ENCODE measurements at regions not wholly inside any gene's neighbourhood (a gene's known extent, or its start where the extent isn't known, plus 50 kb on each side); places are given as distances from the start of the nearest gene placed in this dataset.
"Not testable (repeated sequence)": the region's sequence is repeated elsewhere in the genome, so short reads cannot be mapped to it uniquely, and the experiment has no call there.

DNA sequence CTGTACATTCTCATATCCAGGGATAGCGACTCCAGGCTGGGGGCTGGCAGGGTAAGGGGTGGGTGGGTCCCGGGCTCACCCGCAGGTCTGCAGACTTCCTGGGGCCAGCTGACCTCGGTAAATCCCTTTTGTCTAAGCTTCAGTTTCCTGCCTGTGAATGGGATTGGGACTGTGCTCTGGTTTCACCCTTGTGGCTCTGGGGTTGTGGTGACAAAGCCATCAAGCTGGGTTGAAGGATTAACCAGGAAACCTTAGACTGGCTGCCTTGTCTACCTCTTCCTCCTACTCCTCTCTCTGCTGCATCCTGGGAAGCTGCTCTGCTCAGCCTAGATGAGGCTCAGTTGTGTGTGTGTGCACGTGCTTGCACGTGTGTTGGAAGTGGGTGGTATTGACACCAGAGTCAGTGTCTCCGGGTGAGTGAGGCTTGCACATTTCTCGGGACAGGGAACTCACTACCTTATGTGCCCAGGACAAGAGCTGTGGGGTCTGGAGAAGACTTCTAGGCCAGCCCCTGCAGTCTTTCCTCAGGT lies 3078.6 kb downstream of the RPIA start:
- intact Hi-C loops (cut with DNase I; ENCODE audit: low total_unique reads); DNase-seq (ENCODE audit: low spot score in 2 of 2); H3K4me3 ChIP-seq (ENCODE audit: low read depth, poor library complexity, severe bottlenecking): not testable (repeated sequence)
- WGBS, 2 donors = 50 to 58% methylated on average over 2 to 6 of the region's 8 CpGs

DNA sequence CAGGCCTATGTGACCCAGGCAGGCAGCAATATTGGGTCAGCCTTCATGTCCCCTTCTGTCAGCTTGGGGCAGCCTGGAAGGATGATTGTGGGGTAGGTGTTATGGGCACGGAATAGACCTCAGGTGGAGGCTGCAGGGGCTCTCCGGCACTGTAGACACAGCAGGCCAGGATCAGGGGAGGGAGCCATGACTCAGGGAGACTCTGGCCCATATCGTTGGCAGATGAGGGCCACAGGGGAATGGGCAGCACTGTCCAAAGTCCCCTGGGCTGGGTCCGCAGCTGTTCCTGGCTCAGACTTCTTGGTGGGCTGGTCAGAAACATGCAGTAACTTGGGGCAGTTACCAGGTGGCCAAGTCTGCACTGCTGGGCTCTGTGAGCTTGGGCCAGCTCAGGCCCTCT lies 3080.1 kb downstream of the RPIA start:
- intact Hi-C loops (cut with DNase I; ENCODE audit: low total_unique reads); H3K4me3 ChIP-seq (ENCODE audit: low read depth, poor library complexity, severe bottlenecking); DNase-seq (ENCODE audit: low spot score in 2 of 2): not testable (repeated sequence)
- 94% methylated on average over 3 of the region's 4 CpGs; no CpG with 5 or more reads in 1 of the 2 donors for WGBS, 2 donors

GRCh38 chr2:91772240-91772937 lies 3080.9 kb downstream of the RPIA start:
- H3K4me3 ChIP-seq (ENCODE audit: low read depth, poor library complexity, severe bottlenecking); intact Hi-C loops (cut with DNase I; ENCODE audit: low total_unique reads); DNase-seq (ENCODE audit: low spot score in 2 of 2): not testable (repeated sequence)
- WGBS, 2 donors = 51 to 74% methylated on average over 6 to 9 of the region's 13 CpGs

DNA sequence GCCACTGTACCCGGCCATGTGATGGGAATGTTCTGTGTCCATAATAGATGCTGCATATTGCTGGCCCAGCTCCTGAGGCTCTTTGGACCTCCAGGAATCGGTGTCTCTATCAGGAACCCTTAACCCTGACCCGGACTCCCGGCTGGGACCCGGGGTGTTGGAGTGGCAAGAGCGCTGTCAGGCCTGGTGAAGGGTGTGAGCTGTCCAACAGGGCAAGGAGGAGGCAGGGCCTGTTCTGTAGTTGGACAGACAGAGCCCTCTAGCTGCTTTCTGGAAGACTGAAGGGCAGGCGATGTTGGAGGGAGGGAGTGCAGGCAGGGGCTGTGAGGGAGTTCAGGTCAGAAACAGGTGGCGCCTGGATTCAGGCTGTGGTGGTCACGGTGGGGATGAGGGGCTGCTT lies 3082.3 kb downstream of the RPIA start:
- intact Hi-C loops (cut with DNase I; ENCODE audit: low total_unique reads); H3K4me3 ChIP-seq (ENCODE audit: low read depth, poor library complexity, severe bottlenecking); DNase-seq (ENCODE audit: low spot score in 2 of 2): not testable (repeated sequence)
- 90 to 98% methylated on average over 1 to 8 of the region's 9 CpGs for WGBS, 2 donors

- DNase-seq (ENCODE audit: low spot score in 2 of 2); H3K4me3 ChIP-seq (ENCODE audit: low read depth, poor library complexity, severe bottlenecking); intact Hi-C loops (cut with DNase I; ENCODE audit: low total_unique reads): not testable (repeated sequence)
- 82 to 93% methylated on average over 3 to 4 of the region's 4 CpGs for WGBS, 2 donors
Measured at GRCh38 chr2:91775193-91775592, 3083.7 kb downstream of the RPIA start.

GRCh38 chr2:91780324-91780723 lies 3088.9 kb downstream of the RPIA start:
- intact Hi-C loops (cut with DNase I; ENCODE audit: low total_unique reads); H3K4me3 ChIP-seq (ENCODE audit: low read depth, poor library complexity, severe bottlenecking); DNase-seq (ENCODE audit: low spot score in 2 of 2): not testable (repeated sequence)
- 61 to 69% methylated on average over 4 to 10 of the region's 14 CpGs for WGBS, 2 donors

GRCh38 chr2:91809391-91809790 lies 3061.8 kb upstream of the TEKT4 start:
- DNase-seq (ENCODE audit: low spot score in 2 of 2); intact Hi-C loops (cut with DNase I; ENCODE audit: low total_unique reads); H3K4me3 ChIP-seq (ENCODE audit: low read depth, poor library complexity, severe bottlenecking): not testable (repeated sequence)
- WGBS, 2 donors = 1% methylated on average over 18 of the region's 60 CpGs; no CpG with 5 or more reads in 1 of the 2 donors

- 10 to 15% methylated on average over 57 to 61 of the region's 62 CpGs for WGBS, 2 donors
- intact Hi-C loops (cut with DNase I; ENCODE audit: low total_unique reads) = no loop called here
- H3K4me3 ChIP-seq (ENCODE audit: low read depth, poor library complexity, severe bottlenecking) = no peak overlapping the region
- peak in 1 of 2 donors; percentile 69 for DNase-seq (ENCODE audit: low spot score in 2 of 2)
- no peak for TF ChIP-seq POLR2A (IDR thresholded peaks at IDR 0.05)
- TF ChIP-seq, protein P1, sequence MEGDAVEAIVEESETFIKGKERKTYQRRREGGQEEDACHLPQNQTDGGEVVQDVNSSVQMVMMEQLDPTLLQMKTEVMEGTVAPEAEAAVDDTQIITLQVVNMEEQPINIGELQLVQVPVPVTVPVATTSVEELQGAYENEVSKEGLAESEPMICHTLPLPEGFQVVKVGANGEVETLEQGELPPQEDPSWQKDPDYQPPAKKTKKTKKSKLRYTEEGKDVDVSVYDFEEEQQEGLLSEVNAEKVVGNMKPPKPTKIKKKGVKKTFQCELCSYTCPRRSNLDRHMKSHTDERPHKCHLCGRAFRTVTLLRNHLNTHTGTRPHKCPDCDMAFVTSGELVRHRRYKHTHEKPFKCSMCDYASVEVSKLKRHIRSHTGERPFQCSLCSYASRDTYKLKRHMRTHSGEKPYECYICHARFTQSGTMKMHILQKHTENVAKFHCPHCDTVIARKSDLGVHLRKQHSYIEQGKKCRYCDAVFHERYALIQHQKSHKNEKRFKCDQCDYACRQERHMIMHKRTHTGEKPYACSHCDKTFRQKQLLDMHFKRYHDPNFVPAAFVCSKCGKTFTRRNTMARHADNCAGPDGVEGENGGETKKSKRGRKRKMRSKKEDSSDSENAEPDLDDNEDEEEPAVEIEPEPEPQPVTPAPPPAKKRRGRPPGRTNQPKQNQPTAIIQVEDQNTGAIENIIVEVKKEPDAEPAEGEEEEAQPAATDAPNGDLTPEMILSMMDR (IDR thresholded peaks at IDR 0.05) = no peak
Measured at GRCh38 chr2:91839904-91840868, 3031.0 kb upstream of the TEKT4 start.

GRCh38 chr2:91842264-91842663 lies 3029.0 kb upstream of the TEKT4 start:
- intact Hi-C loops (cut with DNase I; ENCODE audit: low total_unique reads); H3K4me3 ChIP-seq (ENCODE audit: low read depth, poor library complexity, severe bottlenecking): not testable (repeated sequence)
- WGBS, 2 donors = 88 to 94% methylated on average over 9 to 12 of the region's 12 CpGs
- peak in 1 of 2 donors; percentile 60 for DNase-seq (ENCODE audit: low spot score in 2 of 2)

DNA sequence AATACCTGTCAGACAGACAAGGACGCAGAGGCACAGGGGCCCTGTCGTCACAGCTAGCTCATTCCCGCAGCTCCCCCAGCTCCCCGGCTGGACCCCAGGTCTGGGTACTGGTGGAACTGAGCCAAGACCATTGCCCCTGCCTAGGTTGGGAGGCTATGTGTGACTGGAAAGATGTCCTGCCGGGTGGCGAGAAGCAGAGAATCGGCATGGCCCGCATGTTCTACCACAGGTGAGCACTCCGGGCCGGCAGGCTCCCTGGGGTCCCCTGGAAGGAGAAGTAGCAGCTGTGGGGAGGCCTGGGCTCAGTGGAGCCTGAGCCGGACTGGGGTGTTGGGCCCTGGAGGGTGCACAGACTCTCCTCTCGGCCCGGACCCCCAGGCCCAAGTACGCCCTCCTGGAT lies 3028.3 kb upstream of the TEKT4 start:
- 88 to 91% methylated on average over 10 to 11 of the region's 14 CpGs for WGBS, 2 donors
- H3K4me3 ChIP-seq (ENCODE audit: low read depth, poor library complexity, severe bottlenecking); intact Hi-C loops (cut with DNase I; ENCODE audit: low total_unique reads): not testable (repeated sequence)
- DNase-seq (ENCODE audit: low spot score in 2 of 2) = peak in 1 of 2 donors; percentile 36

- peak in 1 of 2 donors; percentile 69 for DNase-seq (ENCODE audit: low spot score in 2 of 2)
- intact Hi-C loops (cut with DNase I; ENCODE audit: low total_unique reads); H3K4me3 ChIP-seq (ENCODE audit: low read depth, poor library complexity, severe bottlenecking): not testable (repeated sequence)
- WGBS, 2 donors = 88 to 90% methylated on average over 29 to 30 of the region's 39 CpGs
Measured at GRCh38 chr2:91843723-91844450, 3027.3 kb upstream of the TEKT4 start.

DNA sequence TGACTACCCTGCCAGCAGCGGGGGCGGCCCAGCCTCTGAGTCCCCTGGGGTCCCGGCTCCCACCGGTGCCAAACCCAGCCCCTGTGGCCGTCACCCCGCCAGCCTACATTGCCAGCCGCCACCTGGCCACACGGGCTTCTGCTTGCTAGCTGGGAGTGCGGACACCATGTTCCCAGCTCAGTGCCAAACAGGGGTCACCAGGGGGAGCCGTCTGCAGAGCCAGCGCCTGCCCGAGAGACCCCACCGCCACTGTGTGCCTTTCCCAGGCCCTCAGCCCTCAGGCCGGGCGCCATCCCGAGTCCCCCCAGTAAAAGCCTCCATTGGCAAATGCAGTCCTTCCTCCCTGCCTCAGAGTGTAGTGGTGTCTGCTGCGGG lies 3026.8 kb upstream of the TEKT4 start:
- intact Hi-C loops (cut with DNase I; ENCODE audit: low total_unique reads); H3K4me3 ChIP-seq (ENCODE audit: low read depth, poor library complexity, severe bottlenecking): not testable (repeated sequence)
- 83 to 84% methylated on average over 16 to 17 of the region's 17 CpGs for WGBS, 2 donors
- DNase-seq (ENCODE audit: low spot score in 2 of 2) = peak in 1 of 2 donors; percentile 65

GRCh38 chr2:91846388-91846787 lies 3024.8 kb upstream of the TEKT4 start:
- H3K4me3 ChIP-seq (ENCODE audit: low read depth, poor library complexity, severe bottlenecking); intact Hi-C loops (cut with DNase I; ENCODE audit: low total_unique reads): not testable (repeated sequence)
- peak in 1 of 2 donors; percentile 18 for DNase-seq (ENCODE audit: low spot score in 2 of 2)
- 78 to 85% methylated on average over 3 of the region's 3 CpGs for WGBS, 2 donors
